ENCODE measurements at regions not wholly inside any gene's neighbourhood (a gene's known extent, or its start where the extent isn't known, plus 50 kb on each side); places are given as distances from the start of the nearest gene placed in this dataset.
"Not testable (repeated sequence)": the region's sequence is repeated elsewhere in the genome, so short reads cannot be mapped to it uniquely, and the experiment has no call there.

DNA sequence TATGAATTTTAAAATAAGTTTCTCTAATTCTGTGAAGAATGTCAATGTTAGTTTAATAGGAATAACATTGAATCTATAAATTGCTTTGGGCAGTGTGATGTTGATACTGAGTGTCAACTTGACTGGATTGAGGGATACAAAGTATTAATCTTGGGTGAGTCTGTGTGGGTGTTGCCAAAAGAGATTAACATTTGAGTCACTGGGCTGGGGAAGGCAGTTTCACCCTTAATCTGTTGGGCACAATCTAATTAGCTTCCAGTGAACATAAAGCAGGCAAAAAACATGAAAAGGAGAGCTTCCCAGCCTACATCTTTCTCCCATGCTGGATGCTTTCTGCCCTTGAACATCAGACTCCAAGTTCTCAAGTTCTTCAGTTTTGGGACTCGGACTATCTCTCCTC lies 832.0 kb upstream of the ARRDC3 start:
- H3K27ac ChIP-seq (ENCODE audit: low read depth, low read length, severe bottlenecking) = no peak overlapping the region
- H3K9me3 ChIP-seq (ENCODE audit: control insufficient read depth, low read length) = no peaks in the 10 kb centered on the region
- no peaks in the 10 kb centered on the region for H3K36me3 ChIP-seq (ENCODE audit: control insufficient read depth, insufficient read depth, low read length)
- no peaks in the 10 kb centered on the region for H3K4me1 ChIP-seq (ENCODE audit: control insufficient read depth, insufficient read depth, low read length, poor library complexity, severe bottlenecking)
- 100% methylated on average over 1 of the region's 1 CpG; no CpG with 5 or more reads in 1 of the 2 experiments for WGBS, 2 experiments (ENCODE audit: insufficient coverage in 2 of 2)
- no peak overlapping the region for H3K4me3 ChIP-seq (ENCODE audit: extremely low read depth, insufficient read depth, low read length, poor library complexity, severe bottlenecking)

DNA sequence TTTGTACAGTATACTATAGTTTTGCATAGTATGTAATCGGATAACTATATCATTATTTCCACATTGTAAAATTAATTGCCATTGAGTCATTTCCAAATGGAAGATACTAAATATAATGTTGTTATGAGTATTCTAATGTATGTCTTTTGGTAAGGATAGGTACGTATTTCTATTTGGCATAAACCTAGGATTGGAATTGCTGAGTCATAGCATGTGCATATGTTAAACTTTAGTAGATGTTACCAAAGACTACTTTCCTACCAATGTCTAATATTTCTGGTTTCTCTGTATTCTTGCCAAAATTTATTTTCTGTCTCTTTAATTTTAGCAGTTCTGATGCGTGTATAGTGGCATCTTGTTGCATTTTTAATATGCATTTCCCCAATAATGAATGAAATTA lies 825.1 kb upstream of the ARRDC3 start:
- no peak overlapping the region for H3K4me3 ChIP-seq (ENCODE audit: extremely low read depth, insufficient read depth, low read length, poor library complexity, severe bottlenecking)
- H3K27ac ChIP-seq (ENCODE audit: low read depth, low read length, severe bottlenecking) = no peak overlapping the region
- no peaks in the 10 kb centered on the region for H3K4me1 ChIP-seq (ENCODE audit: control insufficient read depth, insufficient read depth, low read length, poor library complexity, severe bottlenecking)
- no CpG with 5 or more reads among the region's 3 CpGs for WGBS, 2 experiments (ENCODE audit: insufficient coverage in 2 of 2)
- no peaks in the 10 kb centered on the region for H3K36me3 ChIP-seq (ENCODE audit: control insufficient read depth, insufficient read depth, low read length)
- no peaks in the 10 kb centered on the region for H3K9me3 ChIP-seq (ENCODE audit: control insufficient read depth, low read length)

DNA sequence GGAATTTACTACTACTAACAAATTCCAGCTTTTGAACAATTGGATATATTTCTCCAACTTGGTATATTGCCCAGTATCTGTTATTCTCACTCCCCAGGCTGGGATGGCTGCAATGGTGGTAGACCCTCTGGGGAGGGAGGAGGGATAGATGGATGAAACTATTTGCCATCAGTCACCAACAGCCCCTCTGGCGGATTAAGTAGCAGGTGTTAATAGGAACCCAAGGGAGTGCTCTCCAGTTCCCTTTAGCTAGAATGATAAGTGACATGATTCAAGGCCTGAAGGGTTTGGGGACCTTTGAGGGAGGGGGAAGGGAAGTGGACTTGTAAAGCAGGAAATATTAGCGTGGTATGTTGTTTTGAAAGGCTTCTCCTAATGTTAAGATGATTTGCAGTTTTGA lies 824.0 kb upstream of the ARRDC3 start:
- H3K4me1 ChIP-seq (ENCODE audit: control insufficient read depth, insufficient read depth, low read length, poor library complexity, severe bottlenecking) = no peaks in the 10 kb centered on the region
- 59 to 67% methylated on average over 1 to 2 of the region's 2 CpGs for WGBS, 2 experiments (ENCODE audit: insufficient coverage in 2 of 2)

DNA sequence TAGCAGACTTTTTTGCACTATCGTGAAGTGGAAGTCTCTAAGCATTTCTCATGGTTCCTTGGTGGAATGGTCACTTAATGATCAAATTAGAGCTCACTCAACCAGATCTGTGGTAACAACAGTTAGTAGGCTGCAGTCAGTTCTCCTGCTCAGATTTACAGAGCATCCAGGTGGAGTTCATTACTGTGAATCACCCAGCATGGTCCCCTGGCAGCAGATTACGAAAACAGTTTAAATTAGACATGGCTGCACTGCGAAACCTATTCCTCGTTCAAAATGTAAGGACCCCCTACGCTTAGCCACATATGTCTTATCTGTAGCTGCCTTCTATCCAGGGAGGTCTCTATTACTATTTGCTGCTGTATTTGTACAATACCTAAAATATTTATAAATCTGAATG lies 823.6 kb upstream of the ARRDC3 start:
- 83 to 96% methylated on average over 3 to 4 of the region's 5 CpGs for WGBS, 2 experiments (ENCODE audit: insufficient coverage in 2 of 2)
- no peak overlapping the region for H3K27ac ChIP-seq (ENCODE audit: low read depth, low read length, severe bottlenecking)
- H3K9me3 ChIP-seq (ENCODE audit: control insufficient read depth, low read length) = no peaks in the 10 kb centered on the region
- H3K4me3 ChIP-seq (ENCODE audit: extremely low read depth, insufficient read depth, low read length, poor library complexity, severe bottlenecking) = no peak overlapping the region
- H3K36me3 ChIP-seq (ENCODE audit: control insufficient read depth, insufficient read depth, low read length) = no peaks in the 10 kb centered on the region
- H3K4me1 ChIP-seq (ENCODE audit: control insufficient read depth, insufficient read depth, low read length, poor library complexity, severe bottlenecking) = no peaks in the 10 kb centered on the region

More for the DNA sequence above, 824.0 kb upstream of the ARRDC3 start:
- Histone ChIP-seq H3K36me3 (ENCODE audit: control insufficient read depth, insufficient read depth, low read length) (no peaks in the 10 kb centered on the region), H3K27ac (ENCODE audit: low read depth, low read length, severe bottlenecking) (no peak overlapping the region), H3K4me3 (ENCODE audit: extremely low read depth, insufficient read depth, low read length, poor library complexity, severe bottlenecking) (no peak overlapping the region), H3K9me3 (ENCODE audit: control insufficient read depth, low read length) (no peaks in the 10 kb centered on the region)

DNA sequence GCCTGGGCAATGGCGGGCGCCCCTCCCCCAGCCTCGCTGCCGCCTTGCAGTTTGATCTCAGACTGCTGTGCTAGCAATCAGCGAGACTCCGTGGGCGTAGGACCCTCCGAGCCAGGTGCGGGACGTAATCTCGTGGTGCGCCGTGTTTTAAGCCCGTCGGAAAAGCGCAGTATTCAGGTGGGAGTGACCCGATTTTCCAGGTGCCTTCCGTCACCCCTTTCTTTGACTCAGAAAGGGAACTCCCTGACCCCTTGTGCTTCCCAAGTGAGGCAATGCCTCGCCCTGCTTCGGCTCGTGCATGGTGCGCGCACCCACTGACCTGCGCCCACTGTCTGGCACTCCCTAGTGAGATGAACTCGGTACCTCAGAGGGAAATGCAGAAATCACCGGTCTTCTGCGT lies 815.9 kb upstream of the ARRDC3 start:
- not testable (repeated sequence) for H3K27ac ChIP-seq (ENCODE audit: low read depth, low read length, severe bottlenecking); H3K4me1 ChIP-seq (ENCODE audit: control insufficient read depth, insufficient read depth, low read length, poor library complexity, severe bottlenecking); H3K36me3 ChIP-seq (ENCODE audit: control insufficient read depth, insufficient read depth, low read length); H3K9me3 ChIP-seq (ENCODE audit: control insufficient read depth, low read length); H3K4me3 ChIP-seq (ENCODE audit: extremely low read depth, insufficient read depth, low read length, poor library complexity, severe bottlenecking)
- 95 to 98% methylated on average over 11 to 13 of the region's 27 CpGs for WGBS, 2 experiments (ENCODE audit: insufficient coverage in 2 of 2)

DNA sequence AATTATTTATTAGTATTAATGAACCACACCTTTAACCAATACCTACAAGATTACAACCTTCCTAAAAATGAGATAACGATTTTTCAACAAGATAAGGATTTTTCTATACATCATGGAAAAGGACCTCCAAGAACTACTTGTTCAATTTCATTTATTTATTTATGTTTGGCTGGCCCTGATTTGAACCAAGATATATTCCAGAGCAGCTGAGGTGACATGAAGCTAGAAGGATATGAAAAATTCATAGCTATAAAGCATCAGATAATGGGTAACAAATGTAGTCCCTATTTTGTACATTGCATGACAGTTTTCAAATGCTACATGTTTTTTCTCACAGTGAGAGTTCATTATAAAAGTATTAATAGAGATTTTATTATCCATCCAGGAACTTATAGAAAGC lies 798.5 kb upstream of the ARRDC3 start:
- Histone ChIP-seq H3K36me3 (ENCODE audit: control insufficient read depth, insufficient read depth, low read length) (no peaks in the 10 kb centered on the region), H3K27ac (ENCODE audit: low read depth, low read length, severe bottlenecking) (no peak overlapping the region), H3K9me3 (ENCODE audit: control insufficient read depth, low read length) (no peaks in the 10 kb centered on the region), H3K4me1 (ENCODE audit: control insufficient read depth, insufficient read depth, low read length, poor library complexity, severe bottlenecking) (no peaks in the 10 kb centered on the region), H3K4me3 (ENCODE audit: extremely low read depth, insufficient read depth, low read length, poor library complexity, severe bottlenecking) (no peak overlapping the region)
- 100% methylated on average over 1 of the region's 1 CpG; no CpG with 5 or more reads in 1 of the 2 experiments for WGBS, 2 experiments (ENCODE audit: insufficient coverage in 2 of 2)

DNA sequence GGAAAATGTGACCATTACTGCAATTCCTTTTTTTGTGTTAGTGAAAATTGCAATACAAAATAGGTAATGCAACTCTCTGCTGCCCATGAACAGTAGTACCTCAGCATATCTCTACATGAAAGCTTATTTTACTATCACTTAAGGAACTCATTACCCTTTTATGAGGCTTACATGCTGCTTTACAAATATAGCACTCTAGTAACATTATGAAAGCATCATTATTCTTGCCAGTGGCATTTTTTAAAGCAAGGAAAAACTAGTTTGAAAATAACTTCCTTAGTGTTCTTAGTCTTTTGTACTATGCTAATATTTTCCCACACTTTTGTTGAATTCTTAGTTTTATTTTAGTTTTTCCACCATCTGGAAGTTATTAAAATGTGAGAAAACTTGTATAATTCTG lies 797.3 kb upstream of the ARRDC3 start:
- Histone ChIP-seq H3K4me1 (ENCODE audit: control insufficient read depth, insufficient read depth, low read length, poor library complexity, severe bottlenecking) (no peaks in the 10 kb centered on the region), H3K27ac (ENCODE audit: low read depth, low read length, severe bottlenecking) (no peak overlapping the region), H3K36me3 (ENCODE audit: control insufficient read depth, insufficient read depth, low read length) (no peaks in the 10 kb centered on the region), H3K9me3 (ENCODE audit: control insufficient read depth, low read length) (no peaks in the 10 kb centered on the region), H3K4me3 (ENCODE audit: extremely low read depth, insufficient read depth, low read length, poor library complexity, severe bottlenecking) (no peak overlapping the region)

DNA sequence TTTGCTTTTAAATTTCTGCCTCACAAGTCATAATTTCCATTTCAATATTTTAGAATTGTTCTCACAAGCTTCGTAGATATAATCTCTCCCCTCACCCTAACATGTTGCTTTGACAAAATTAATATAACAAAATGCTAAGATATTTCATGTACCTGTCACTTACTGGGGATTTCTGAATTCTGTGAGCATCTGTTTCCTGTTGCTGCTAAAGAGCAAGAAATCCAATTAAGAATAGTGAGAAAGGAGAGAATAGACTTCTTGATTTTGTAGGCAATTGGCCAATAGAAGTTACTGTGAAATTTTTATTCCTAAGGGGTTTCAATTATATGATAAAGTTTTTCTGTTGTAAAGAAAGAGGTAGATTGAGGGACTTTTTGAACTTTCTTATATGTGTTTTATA lies 796.5 kb upstream of the ARRDC3 start:
- Histone ChIP-seq H3K27ac (ENCODE audit: low read depth, low read length, severe bottlenecking) (no peak overlapping the region), H3K9me3 (ENCODE audit: control insufficient read depth, low read length) (no peaks in the 10 kb centered on the region)
- no CpG with 5 or more reads among the region's 1 CpG for WGBS, 2 experiments (ENCODE audit: insufficient coverage in 2 of 2)

DNA sequence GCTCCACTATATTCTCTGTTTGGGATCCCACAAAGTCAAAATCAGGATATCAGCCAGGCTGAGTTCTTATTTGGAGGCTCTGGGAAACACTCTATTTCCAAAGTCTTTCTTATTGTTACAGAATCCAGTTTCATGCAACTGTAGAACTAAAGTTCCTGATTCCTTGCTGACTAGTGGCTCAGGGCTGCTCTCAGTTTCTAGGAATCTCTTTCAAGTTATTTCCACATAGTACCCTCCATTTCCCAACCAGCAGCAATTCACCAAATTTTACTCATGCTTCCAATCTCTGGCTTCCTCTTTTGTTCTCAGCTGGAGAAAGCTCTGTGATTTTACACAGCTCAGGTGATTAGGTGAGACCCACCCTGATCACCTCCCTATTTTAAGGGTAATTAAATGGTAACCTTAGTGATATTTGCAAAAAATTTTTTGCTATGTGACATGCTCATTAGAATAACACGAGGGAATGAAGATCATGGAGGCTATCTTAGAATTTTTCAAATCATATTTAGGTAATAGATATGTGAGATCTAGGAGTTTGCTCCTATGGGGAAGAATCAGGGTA lies 794.9 kb upstream of the ARRDC3 start:
- Histone ChIP-seq H3K9me3 (ENCODE audit: control insufficient read depth, low read length) (no peaks in the 10 kb centered on the region), H3K4me3 (ENCODE audit: extremely low read depth, insufficient read depth, low read length, poor library complexity, severe bottlenecking) (no peak overlapping the region), H3K27ac (ENCODE audit: low read depth, low read length, severe bottlenecking) (no peak overlapping the region), H3K36me3 (ENCODE audit: control insufficient read depth, insufficient read depth, low read length) (no peaks in the 10 kb centered on the region), H3K4me1 (ENCODE audit: control insufficient read depth, insufficient read depth, low read length, poor library complexity, severe bottlenecking) (no peaks in the 10 kb centered on the region)
- WGBS, 2 experiments (ENCODE audit: insufficient coverage in 2 of 2) = no CpG with 5 or more reads among the region's 1 CpG

More for the DNA sequence above, 796.5 kb upstream of the ARRDC3 start:
- no peak overlapping the region for H3K4me3 ChIP-seq (ENCODE audit: extremely low read depth, insufficient read depth, low read length, poor library complexity, severe bottlenecking)
- no peaks in the 10 kb centered on the region for H3K36me3 ChIP-seq (ENCODE audit: control insufficient read depth, insufficient read depth, low read length)
- no peaks in the 10 kb centered on the region for H3K4me1 ChIP-seq (ENCODE audit: control insufficient read depth, insufficient read depth, low read length, poor library complexity, severe bottlenecking)

DNA sequence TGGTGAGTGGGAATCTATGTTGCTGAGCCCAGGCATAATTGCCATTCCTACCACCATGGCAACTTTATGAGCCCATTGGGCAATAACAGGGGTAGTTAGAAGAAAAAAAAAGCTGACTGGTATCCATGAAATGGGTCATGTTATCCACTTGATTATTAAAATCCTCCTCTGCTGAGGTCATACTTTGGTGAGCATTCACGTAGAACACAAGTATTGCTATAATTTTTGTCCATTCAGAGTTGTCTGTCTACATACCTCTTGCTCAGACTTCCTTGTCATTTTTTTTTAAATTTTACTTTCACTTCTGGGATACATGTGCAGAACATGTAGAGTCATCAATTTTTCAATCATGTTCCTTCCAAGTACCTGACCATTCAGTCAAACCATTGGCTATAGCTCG lies 780.8 kb upstream of the ARRDC3 start:
- H3K9me3 ChIP-seq (ENCODE audit: control insufficient read depth, low read length) = no peaks in the 10 kb centered on the region
- no peak overlapping the region for H3K27ac ChIP-seq (ENCODE audit: low read depth, low read length, severe bottlenecking)
- H3K4me3 ChIP-seq (ENCODE audit: extremely low read depth, insufficient read depth, low read length, poor library complexity, severe bottlenecking) = no peak overlapping the region
- no peaks in the 10 kb centered on the region for H3K36me3 ChIP-seq (ENCODE audit: control insufficient read depth, insufficient read depth, low read length)
- H3K4me1 ChIP-seq (ENCODE audit: control insufficient read depth, insufficient read depth, low read length, poor library complexity, severe bottlenecking) = no peaks in the 10 kb centered on the region
- WGBS, 2 experiments (ENCODE audit: insufficient coverage in 2 of 2) = 57 to 83% methylated on average over 1 of the region's 2 CpGs

DNA sequence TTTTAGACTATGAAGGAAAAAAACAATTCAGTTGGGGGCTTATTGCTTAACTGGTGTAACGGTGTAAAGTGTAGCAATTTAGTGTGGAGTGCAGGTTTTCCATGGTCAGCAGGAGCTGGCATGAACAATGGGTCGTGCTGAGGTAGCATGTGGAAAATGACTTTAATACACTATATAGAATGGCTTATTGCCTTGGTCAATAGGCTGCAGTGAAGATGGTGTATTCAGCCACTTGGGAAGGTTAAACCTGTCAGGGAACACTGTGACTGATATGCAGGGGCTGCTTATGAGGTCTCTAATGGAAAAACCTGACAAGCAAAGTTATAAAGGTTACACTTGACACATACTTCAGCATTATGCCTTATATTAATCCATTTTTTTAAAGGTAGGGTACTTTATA lies 764.7 kb upstream of the ARRDC3 start:
- Histone ChIP-seq H3K9me3 (ENCODE audit: control insufficient read depth, low read length) (no peaks in the 10 kb centered on the region), H3K36me3 (ENCODE audit: control insufficient read depth, insufficient read depth, low read length) (no peaks in the 10 kb centered on the region), H3K4me1 (ENCODE audit: control insufficient read depth, insufficient read depth, low read length, poor library complexity, severe bottlenecking) (no peaks in the 10 kb centered on the region), H3K27ac (ENCODE audit: low read depth, low read length, severe bottlenecking) (peak overlapping the region; percentile 46), H3K4me3 (ENCODE audit: extremely low read depth, insufficient read depth, low read length, poor library complexity, severe bottlenecking) (no peak overlapping the region)
- WGBS, 2 experiments (ENCODE audit: insufficient coverage in 2 of 2) = 100% methylated on average over 1 of the region's 2 CpGs
